ENCODE measurements at regions not wholly inside any gene's neighbourhood (a gene's known extent, or its start where the extent isn't known, plus 50 kb on each side); places are given as distances from the start of the nearest gene placed in this dataset.

DNA sequence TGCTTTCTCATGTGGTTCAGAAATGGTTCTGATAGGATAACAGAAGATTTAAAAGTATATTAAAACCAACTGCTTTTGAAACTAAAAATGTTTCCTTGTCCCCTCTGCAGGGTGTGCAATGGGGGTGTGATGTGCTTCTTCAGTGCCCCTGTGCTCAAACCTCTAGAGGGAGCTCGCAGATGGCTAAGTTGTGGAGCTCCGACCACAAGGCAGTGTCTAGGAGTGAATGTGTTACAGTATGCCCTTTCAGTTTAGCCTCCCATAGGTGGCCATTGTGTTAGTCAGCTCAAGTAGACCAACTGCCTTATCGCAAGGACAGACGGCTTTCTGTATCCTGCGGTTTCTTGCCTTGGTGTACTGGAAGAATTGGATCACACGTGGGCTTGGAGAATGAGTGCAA, 130.5 kb downstream of the TENT5D start:
- no peak for TF ChIP-seq POLR2A (IDR thresholded peaks at IDR 0.05)
- TF ChIP-seq, protein P1, sequence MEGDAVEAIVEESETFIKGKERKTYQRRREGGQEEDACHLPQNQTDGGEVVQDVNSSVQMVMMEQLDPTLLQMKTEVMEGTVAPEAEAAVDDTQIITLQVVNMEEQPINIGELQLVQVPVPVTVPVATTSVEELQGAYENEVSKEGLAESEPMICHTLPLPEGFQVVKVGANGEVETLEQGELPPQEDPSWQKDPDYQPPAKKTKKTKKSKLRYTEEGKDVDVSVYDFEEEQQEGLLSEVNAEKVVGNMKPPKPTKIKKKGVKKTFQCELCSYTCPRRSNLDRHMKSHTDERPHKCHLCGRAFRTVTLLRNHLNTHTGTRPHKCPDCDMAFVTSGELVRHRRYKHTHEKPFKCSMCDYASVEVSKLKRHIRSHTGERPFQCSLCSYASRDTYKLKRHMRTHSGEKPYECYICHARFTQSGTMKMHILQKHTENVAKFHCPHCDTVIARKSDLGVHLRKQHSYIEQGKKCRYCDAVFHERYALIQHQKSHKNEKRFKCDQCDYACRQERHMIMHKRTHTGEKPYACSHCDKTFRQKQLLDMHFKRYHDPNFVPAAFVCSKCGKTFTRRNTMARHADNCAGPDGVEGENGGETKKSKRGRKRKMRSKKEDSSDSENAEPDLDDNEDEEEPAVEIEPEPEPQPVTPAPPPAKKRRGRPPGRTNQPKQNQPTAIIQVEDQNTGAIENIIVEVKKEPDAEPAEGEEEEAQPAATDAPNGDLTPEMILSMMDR (IDR thresholded peaks at IDR 0.05): no peak

Measured in testis (tissue), 2 donors.